IPS DF 6.9 (cell line): ENCODE measurements at regions not wholly inside any gene's neighbourhood (a gene's known extent, or its start where the extent isn't known, plus 50 kb on each side); places are given as distances from the start of the nearest gene placed in this dataset.

ENCODE experiments used
- DNase-seq: peaks from one replicate; pipeline ENCODE4 v3.0.0-alpha.2; 2013; ENCODE audit warnings: low read depth, low spot score
- H3K27ac ChIP-seq: one replicate; pipeline ENCODE4 v1.5.1; 2013; ENCODE audit warnings: low read length, control low read depth
- H3K27me3 ChIP-seq: 2 replicates; pipeline ENCODE4 v1.6.1; 2013; ENCODE audit warnings: mild to moderate bottlenecking, low read length; ENCODE audit not compliant: control insufficient read depth, insufficient read depth
- H3K36me3 ChIP-seq: 2 replicates; pipeline ENCODE4 v1.6.1; 2013; ENCODE audit warnings: low read length; ENCODE audit not compliant: control insufficient read depth, insufficient read depth
- H3K4me1 ChIP-seq: 2 replicates; pipeline ENCODE4 v1.6.1; 2013; ENCODE audit warnings: low read length; ENCODE audit not compliant: control insufficient read depth, insufficient read depth
- H3K4me3 ChIP-seq: 2 replicates; pipeline ENCODE4 v1.5.1; 2013; ENCODE audit warnings: mild to moderate bottlenecking, low read length
- H3K9me3 ChIP-seq: 2 replicates; pipeline ENCODE4 v1.6.1; 2013; ENCODE audit warnings: low read length, inconsistent platforms; ENCODE audit not compliant: control insufficient read depth, insufficient read depth
- WGBS: extraction: QIAGEN DNeasy Blood & Tissue Kit; methylation state at CpG from one replicate; pipeline ENCODE4 v1.1.7; 2013; ENCODE audit warnings: mixed read lengths, missing lambda C conversion rate; ENCODE audit not compliant: insufficient read length, insufficient coverage; 5-methylcytosine and 5-hydroxymethylcytosine counted together

DNA sequence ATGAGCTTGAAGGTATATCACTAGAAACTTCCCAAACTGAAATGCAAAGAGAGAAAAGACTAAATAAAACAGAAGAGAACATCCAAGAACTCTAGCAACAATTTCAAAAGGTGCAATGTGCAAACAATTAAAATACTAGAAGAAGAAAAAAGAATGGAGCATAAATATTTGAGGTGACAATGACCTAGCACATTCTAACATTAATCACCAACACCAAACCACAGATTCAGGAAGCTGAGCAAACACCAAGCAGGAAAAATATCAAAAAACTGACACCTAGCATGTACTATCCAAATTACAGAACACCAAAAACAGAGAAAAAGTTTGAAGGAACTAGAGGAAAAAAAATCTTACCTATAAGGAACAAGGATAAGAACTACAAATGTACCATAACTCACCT lies 460.8 kb downstream of the IRS1 start:
- H3K4me1 ChIP-seq = no peaks in the 10 kb centered on the region
- no peak overlapping the region for H3K27ac ChIP-seq
- no peak for DNase-seq
- H3K4me3 ChIP-seq = no peak overlapping the region
- H3K9me3 ChIP-seq = no peaks in the 10 kb centered on the region
- H3K36me3 ChIP-seq = no peaks in the 10 kb centered on the region
- no peaks in the 10 kb centered on the region for H3K27me3 ChIP-seq

DNA sequence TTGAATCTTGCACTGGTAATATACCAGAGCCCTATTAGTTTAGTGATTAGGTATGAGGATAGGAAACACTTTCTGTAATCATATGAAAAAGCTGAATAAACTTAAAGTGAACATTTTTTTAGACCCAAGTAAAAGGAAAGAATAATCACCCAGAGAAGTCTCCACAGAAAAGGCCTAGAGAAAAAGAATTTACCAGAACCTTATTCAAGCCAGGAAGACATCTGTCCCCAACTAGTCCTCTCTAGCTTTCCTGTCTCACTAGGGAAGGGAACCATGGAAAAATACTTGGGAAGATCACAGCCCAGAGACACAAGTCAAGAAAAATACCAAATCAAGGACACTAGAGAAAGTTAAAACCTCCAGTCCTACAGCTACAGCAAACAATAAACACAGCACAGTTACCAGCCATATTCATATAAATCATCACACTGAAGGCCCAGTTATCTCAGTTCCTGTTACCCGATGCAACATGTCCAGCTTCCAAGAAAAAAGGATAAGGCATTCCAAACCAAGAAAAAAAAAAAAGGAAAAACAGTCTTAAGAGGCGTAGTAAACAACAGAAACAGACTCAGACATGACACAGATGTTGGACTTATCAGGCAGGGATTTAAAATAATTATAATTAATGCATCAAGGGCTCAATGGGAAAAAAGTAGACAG lies 461.5 kb downstream of the IRS1 start:
- H3K4me1 ChIP-seq = no peaks in the 10 kb centered on the region
- no peaks in the 10 kb centered on the region for H3K36me3 ChIP-seq
- WGBS = no CpG with 5 or more reads among the region's 2 CpGs
- H3K27me3 ChIP-seq = no peaks in the 10 kb centered on the region
- DNase-seq = no peak
- H3K27ac ChIP-seq = no peak overlapping the region
- H3K4me3 ChIP-seq = no peak overlapping the region
- no peaks in the 10 kb centered on the region for H3K9me3 ChIP-seq

DNA sequence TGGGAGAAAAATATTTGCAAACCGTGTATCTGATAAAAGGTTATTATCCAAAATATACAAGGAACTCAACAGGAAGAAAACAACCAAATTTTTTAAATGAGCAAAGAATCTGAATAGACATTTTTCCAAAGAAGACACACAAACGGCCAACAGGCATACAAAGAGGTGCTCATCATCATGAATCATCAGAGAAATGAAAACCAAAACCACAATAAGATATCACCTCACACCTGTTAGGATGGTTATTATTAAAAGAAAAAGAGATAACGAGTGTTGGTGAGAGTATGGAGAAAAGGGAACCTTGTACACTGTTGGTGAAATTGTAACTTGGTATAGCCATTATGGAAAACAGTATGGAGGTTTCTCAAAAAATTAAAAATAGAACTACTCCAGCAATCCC lies 463.3 kb downstream of the IRS1 start:
- no peaks in the 10 kb centered on the region for H3K4me1 ChIP-seq

DNA sequence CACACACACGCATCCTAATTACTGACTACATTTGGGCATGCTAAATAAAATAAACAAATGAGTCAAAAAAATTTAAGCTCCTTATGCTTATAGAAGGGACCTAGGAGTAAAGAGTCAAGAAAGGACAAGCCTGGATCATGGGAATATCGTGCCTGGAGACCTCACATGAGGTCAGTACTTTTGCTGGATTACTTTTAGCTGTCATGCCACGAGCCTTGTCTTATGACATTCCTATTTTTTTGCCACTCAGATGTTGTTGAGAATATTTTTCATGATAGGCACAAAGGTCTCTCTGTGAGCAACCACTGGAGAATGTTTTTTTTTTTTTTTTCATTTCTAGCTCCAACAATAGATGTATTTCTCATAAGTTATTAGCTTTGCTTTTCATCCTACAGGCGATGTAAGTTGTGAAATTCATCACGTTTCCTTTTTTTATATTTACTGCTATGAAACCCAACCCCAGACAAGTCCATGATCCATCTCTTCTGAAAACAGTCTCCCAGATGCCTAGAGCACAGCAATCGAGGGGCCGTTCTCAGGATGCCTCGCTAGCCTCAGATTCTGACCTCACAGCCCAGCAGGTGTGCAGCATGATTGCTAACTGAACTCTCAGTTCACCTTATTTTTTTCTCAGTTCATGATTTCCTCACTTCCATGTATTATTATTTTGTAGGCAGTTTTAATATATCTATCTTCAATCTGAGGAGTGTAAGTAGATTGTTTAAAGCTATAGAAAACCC lies 464.5 kb downstream of the IRS1 start:
- Histone ChIP-seq H3K9me3 (no peaks in the 10 kb centered on the region), H3K4me3 (no peak overlapping the region), H3K4me1 (no peaks in the 10 kb centered on the region), H3K27ac (no peak overlapping the region), H3K27me3 (no peaks in the 10 kb centered on the region), H3K36me3 (no peaks in the 10 kb centered on the region)
- WGBS = no CpG with 5 or more reads among the region's 8 CpGs
- DNase-seq = no peak

More for the DNA sequence above, 463.3 kb downstream of the IRS1 start:
- no peaks in the 10 kb centered on the region for H3K9me3 ChIP-seq
- H3K27ac ChIP-seq = no peak overlapping the region
- no peaks in the 10 kb centered on the region for H3K36me3 ChIP-seq
- H3K27me3 ChIP-seq = no peaks in the 10 kb centered on the region
- no peak overlapping the region for H3K4me3 ChIP-seq
- no CpG with 5 or more reads among the region's 3 CpGs for WGBS
- no peak for DNase-seq

DNA sequence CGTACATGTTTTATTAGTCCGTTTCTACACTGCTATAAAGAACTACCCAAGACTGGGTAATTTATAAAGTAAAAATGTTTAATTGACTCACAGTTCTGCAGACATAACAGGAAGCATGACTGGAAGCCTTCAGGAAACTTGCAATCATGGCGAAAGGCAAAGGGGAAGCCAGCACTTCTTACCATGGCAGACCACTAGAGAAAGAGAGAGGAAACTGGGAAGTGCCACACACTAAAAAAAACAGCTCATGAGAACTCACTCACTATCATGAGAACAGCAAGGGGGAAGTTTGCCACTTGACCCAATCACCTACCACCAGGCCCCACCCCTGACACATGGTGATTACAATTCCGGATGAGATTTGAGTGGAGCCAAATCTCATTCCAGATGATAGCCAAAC lies 466.2 kb downstream of the IRS1 start:
- no CpG with 5 or more reads among the region's 4 CpGs for WGBS
- no peaks in the 10 kb centered on the region for H3K4me1 ChIP-seq
- no peaks in the 10 kb centered on the region for H3K27me3 ChIP-seq
- DNase-seq = no peak
- H3K36me3 ChIP-seq = no peaks in the 10 kb centered on the region
- H3K27ac ChIP-seq = no peak overlapping the region
- no peak overlapping the region for H3K4me3 ChIP-seq
- H3K9me3 ChIP-seq = no peaks in the 10 kb centered on the region

DNA sequence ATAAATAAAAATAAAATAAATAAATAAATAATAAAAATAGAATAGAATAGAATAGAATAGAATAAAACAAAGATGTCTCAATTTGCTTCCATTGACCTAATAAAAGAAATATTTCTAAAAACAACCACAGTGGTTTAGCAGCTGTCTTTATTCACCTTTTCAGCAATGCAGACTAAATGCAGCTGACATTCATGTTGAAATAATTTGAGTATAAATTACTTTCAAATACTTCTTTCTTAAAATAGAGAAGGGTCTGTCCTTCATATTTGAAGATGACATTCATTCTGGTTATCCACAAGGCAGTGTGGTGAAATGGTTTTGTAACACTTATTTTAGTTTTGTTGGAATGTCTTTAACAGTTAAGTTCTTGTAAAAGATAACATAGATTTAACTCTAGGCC lies 469.4 kb downstream of the IRS1 start:
- Histone ChIP-seq H3K27ac (no peak overlapping the region), H3K4me1 (0 out of 2 replicates have a peak, but pooled peaks cover under 1% of the 10 kb centered on the region), H3K4me3 (no peak overlapping the region), H3K27me3 (no peaks in the 10 kb centered on the region), H3K9me3 (no peaks in the 10 kb centered on the region), H3K36me3 (no peaks in the 10 kb centered on the region)
- no peak for DNase-seq

DNA sequence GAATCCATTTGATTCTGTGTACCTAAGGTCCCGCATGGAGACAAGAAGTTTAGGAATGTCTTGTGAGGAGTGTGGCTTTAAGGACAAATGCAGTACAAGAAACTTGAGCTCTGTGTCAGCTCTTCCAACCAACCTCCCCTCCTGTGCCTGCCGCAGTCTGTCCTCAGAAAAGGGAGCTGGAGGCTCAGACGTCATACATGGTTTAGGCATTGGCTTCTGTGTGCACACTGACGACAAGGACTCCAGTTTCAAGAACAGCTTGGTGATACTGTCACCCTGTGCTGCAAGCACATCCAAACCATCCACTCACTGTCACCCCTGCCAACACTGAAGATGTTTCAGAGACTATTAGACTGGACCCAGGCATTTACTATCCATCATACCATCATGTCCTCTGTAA lies 470.4 kb downstream of the IRS1 start:
- H3K4me1 ChIP-seq = 0 out of 2 replicates have a peak, but pooled peaks cover 2% of the 10 kb centered on the region
- no CpG with 5 or more reads among the region's 4 CpGs for WGBS
- H3K9me3 ChIP-seq = no peaks in the 10 kb centered on the region
- H3K27me3 ChIP-seq = no peaks in the 10 kb centered on the region
- H3K27ac ChIP-seq = no peak overlapping the region
- H3K36me3 ChIP-seq = no peaks in the 10 kb centered on the region
- no peak overlapping the region for H3K4me3 ChIP-seq
- DNase-seq = no peak

DNA sequence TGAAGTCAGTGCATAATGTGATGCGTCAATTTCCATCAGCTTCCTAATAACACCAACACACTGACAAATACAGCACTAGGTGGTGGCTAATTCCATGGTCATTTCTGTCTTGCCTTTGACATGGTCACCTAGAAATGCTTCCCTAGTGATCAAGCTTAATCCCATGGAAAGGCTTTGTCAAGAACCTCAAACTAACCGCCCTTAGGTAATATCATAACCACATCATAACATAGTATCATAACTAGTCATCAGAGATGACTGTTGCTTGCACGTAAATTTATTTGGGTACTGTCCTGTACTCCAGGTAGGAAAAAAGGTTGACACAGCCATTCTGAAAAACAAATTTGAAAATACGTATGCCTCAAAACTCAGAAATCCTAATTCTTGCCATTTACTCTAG lies 471.8 kb downstream of the IRS1 start:
- H3K4me3 ChIP-seq = no peak overlapping the region
- no peak for DNase-seq
- 0 out of 2 replicates have a peak, but pooled peaks cover 2% of the 10 kb centered on the region for H3K4me1 ChIP-seq
- H3K27me3 ChIP-seq = no peaks in the 10 kb centered on the region
- H3K36me3 ChIP-seq = no peaks in the 10 kb centered on the region
- WGBS = no CpG with 5 or more reads among the region's 4 CpGs
- H3K9me3 ChIP-seq = no peaks in the 10 kb centered on the region
- no peak overlapping the region for H3K27ac ChIP-seq

DNA sequence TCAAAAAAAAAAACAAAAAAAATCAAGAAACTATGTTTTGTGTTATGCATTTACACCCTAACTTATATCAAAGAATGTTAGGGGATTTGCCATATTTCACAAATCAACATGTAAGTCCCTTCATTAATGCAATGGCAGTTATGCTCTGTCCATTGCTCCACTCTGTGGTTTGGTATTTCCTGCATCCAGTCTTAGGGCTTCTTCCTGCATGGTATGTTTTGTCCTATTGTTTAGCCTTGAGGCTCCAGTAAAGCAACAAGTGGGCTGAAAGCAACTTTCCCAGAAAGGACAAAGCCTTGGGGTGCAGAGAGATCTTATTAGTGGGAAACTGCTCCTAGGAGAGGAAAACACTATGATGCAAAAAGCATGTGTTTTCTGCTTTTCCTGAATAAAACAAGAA lies 474.1 kb downstream of the IRS1 start:
- no peak overlapping the region for H3K27ac ChIP-seq
- no peak overlapping the region for H3K4me3 ChIP-seq
- no peak for DNase-seq
- H3K4me1 ChIP-seq = 0 out of 2 replicates have a peak, but pooled peaks cover 2% of the 10 kb centered on the region
- no peaks in the 10 kb centered on the region for H3K9me3 ChIP-seq
- no peaks in the 10 kb centered on the region for H3K36me3 ChIP-seq
- H3K27me3 ChIP-seq = no peaks in the 10 kb centered on the region

DNA sequence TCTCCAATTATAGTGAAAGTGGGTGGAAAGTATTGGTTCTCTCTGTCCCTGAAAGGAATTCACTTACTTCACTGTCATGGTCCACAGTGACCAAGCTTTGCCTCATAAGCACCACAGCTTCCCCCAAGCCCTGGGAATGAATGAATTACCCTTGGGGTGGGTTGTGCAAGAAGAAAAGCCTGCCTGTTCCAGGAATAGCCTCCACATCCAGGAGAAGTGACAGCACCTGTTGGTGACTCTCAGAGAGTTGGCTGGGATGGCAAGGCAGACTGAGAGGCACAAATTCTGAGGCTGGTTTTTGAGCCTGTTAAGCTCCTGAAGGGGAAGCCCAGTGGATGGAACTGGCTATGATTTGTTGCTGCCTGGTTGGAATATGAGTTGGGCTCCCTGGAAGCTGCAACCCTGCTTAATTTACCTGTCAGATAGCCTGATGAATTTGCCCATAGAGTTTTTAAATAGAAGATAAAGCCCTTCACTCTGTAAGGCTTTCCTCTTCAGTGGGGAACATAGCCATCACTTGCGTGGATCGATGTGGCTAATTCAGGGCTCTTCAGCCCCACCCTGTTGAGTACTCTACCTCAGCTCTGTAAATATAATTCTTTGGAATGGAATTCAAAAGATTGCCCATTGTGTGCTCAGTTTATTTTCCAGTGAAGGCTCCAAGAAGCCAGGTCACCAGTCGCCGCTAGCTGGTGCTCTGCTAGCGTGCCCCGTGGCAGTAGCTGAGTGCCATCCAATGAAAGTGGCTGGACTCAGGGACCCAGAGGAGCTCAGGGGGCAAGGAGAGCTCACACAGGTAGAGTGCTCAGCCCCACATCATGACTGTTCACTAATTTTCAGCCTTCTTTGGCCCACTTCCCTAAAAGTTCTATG lies 479.3 kb downstream of the IRS1 start:
- H3K4me3 ChIP-seq = no peak overlapping the region

More for the DNA sequence above, 479.3 kb downstream of the IRS1 start:
- H3K36me3 ChIP-seq = no peaks in the 10 kb centered on the region
- H3K27me3 ChIP-seq = no peaks in the 10 kb centered on the region; the same call in 1 of the 2 replicates
- 0 out of 2 replicates have a peak, but pooled peaks cover 2% of the 10 kb centered on the region for H3K4me1 ChIP-seq
- no CpG with 5 or more reads among the region's 6 CpGs for WGBS
- no peak for DNase-seq
- no peak overlapping the region for H3K27ac ChIP-seq
- H3K9me3 ChIP-seq = no peaks in the 10 kb centered on the region
